NB4 (cell line): ENCODE measurements at regions not wholly inside any gene's neighbourhood (a gene's known extent, or its start where the extent isn't known, plus 50 kb on each side); places are given as distances from the start of the nearest gene placed in this dataset.

Experiments used
- MYC ChIP-seq: IDR thresholded peaks from 2 replicates; pipeline ENCODE4 v1.6.1; 2011; ENCODE audit warnings: low read depth, low read length
- POLR2A ChIP-seq: IDR thresholded peaks from 2 replicates; pipeline ENCODE4 v1.6.1; 2011; ENCODE audit warnings: mild to moderate bottlenecking; ENCODE audit not compliant: insufficient read length; ENCODE audit errors: extremely low read depth
- TF ChIP-seq, protein P1 (sequence below): IDR thresholded peaks from one replicate; pipeline ENCODE4 v1.5.1; 2012; ENCODE audit warnings: low read depth, low read length

DNA sequence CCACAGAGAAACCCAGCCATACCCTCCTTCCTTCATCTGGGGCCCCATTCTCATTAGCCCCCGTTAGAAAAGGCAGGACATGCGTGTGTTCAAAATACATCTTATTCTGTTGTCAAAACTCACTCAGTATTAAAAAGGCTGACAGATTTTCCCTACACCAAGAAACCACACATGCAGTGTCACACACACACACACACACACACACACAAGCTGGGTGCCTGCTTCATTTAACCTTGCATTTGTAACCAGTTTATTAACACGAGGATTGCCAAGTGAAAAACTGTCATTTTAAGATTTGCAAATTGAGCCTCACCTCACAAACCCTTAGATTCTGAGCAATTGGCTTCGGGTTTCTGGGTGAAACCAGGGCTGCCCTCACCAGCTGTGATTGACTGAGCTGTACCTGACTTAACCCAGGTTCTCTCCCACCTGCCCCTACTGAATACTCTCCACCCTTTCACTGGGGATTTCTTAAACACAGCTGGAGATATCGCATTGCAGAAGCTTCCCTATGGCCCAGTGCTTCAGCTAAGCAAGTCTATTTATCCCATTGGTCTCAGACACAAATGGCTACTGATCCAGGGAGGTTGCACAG is 172.7 kb upstream of the ZNF507 start:
- TF ChIP-seq, protein P1, sequence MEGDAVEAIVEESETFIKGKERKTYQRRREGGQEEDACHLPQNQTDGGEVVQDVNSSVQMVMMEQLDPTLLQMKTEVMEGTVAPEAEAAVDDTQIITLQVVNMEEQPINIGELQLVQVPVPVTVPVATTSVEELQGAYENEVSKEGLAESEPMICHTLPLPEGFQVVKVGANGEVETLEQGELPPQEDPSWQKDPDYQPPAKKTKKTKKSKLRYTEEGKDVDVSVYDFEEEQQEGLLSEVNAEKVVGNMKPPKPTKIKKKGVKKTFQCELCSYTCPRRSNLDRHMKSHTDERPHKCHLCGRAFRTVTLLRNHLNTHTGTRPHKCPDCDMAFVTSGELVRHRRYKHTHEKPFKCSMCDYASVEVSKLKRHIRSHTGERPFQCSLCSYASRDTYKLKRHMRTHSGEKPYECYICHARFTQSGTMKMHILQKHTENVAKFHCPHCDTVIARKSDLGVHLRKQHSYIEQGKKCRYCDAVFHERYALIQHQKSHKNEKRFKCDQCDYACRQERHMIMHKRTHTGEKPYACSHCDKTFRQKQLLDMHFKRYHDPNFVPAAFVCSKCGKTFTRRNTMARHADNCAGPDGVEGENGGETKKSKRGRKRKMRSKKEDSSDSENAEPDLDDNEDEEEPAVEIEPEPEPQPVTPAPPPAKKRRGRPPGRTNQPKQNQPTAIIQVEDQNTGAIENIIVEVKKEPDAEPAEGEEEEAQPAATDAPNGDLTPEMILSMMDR, result no peak
- no peak for TF ChIP-seq POLR2A
- no peak for TF ChIP-seq MYC
